NCI-H1436 (cell line): ENCODE measurements at regions not wholly inside any gene's neighbourhood (a gene's known extent, or its start where the extent isn't known, plus 50 kb on each side); places are given as distances from the start of the nearest gene placed in this dataset.
"Not testable (repeated sequence)": the region's sequence is repeated elsewhere in the genome, so short reads cannot be mapped to it uniquely, and the experiment has no call there.

Source experiments
- DNase-seq: peaks from one replicate; lab custom pipeline; 2025; lab: John Stamatoyannopoulos, UW

- no peak for DNase-seq
Observed at GRCh38 chr2:167749016-167749415, 498.4 kb downstream of the STK39 start.

GRCh38 chr2:167748536-167748935, 498.9 kb downstream of the STK39 start:
- no peak for DNase-seq

- DNase-seq = no peak
Observed at GRCh38 chr2:167745667-167746066, 501.7 kb downstream of the STK39 start.

DNA sequence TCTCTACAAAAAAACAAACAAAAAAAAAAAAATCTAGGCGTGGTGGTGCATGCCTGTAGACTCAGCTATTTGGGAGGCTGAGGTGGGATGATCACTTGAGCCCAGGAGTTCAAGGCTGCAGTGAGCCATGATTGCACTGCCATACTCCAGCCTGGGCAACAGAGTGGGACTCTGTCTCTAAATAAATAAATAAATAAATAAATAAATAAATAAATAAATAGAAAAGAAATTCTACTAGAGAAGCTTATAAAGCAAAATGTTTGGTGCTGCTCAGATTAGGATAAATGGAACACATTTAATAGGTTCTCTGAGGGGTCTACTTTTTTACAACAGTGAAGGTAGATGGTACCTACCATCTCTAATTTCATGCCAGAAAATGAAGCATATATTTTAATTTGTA, 507.5 kb downstream of the STK39 start:
- DNase-seq = not testable (repeated sequence)

DNA sequence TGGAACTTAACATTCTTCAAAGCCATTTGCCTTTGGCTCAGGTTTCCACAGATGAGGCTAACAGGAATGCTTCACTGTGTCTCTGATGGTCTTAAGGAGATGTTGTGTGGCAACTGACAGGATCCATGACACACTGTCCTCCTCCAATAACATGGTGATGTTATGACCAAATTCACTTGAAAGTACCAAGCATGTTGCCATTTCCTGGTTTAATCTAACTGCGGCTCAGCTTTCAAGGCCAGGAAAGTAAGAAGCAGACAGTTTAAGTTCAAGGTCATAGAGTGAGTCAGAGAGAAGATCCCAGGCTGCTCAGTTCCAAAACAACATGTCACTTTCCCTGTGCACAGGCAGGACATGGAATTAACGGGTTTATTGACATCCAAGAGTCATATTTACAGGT, 513.6 kb downstream of the STK39 start:
- no peak for DNase-seq

GRCh38 chr2:167732326-167732725, 515.1 kb downstream of the STK39 start:
- no peak for DNase-seq

DNA sequence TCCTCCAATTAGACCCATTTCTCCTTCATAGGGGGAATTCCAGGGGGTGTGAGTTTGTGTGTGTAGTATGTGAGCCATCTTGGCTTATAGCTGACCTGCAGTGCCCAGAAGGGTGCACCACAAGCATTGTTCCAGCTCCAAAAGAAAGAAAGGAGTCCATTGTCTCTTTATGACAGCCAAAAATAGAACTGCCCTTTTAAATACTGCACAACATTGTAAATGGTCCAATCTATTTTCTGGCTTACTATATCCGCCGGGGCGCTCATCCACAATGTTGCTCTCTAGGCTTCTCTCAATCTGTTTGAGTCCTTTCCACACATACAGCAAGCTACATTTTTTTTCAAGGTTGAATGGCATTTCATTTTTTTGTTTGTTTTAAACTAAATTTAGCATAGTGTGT, 517.5 kb downstream of the STK39 start:
- no peak for DNase-seq

- DNase-seq = no peak
Observed at GRCh38 chr2:167726788-167727187, 520.6 kb downstream of the STK39 start.

DNA sequence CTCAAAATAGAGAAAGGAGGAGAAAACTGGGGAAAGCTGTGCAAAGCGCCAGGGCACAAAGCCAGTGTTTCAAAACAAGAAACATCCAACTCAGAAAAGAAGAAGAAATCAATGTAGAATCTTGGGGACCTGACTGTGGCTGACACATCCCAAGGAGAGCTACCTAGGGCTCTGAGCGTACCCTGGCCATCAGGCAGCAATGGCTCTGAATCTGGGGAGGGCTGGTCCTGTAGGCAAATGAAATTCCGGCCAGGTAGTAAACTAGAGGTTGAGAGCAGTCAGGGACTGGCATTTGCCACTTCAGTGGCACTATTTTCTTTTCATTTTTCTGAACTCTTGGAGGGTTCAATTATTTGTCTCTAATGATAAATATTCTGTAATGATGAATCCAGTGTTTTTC, 525.8 kb downstream of the STK39 start:
- no peak for DNase-seq

DNA sequence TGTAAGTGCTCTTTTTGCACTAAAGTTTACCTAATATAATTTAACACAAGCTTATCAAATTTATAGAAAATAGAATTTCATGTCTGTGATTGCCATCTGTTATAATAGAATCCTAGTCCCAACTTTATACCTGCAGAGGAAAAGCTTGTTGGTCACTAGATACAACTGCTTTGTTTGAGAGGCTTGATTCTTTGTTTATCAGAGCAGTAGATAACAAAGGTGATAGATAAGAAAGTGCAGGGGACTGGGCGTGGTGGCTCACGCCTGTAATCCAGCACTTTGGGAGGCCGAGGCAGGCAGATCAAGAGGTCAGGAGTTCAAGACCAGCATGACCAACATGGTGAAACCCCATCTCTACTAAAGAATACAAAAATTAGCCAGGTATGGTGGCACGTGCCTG, 528.0 kb downstream of the STK39 start:
- DNase-seq = no peak

DNA sequence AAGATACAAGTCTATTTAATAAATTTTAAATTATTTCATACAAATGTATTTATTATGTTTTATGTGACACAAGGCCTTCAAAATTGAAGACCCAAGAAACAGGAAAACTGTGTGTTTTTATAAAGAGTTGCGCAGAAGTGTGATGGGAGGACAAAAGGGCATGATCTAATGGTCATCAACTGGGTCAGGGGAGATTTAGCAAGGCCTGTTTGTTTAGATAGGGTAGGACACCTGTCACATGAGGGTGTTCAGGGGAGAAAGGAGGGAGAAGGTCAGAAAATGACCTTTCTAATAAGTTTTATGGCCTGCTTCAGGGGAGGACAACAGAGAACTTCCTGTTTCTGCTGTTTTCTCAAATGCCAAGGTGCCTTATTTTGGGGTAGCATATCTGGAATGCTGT, 528.8 kb downstream of the STK39 start:
- DNase-seq = no peak

GRCh38 chr2:167715932-167716331, 531.5 kb downstream of the STK39 start:
- no peak for DNase-seq

GRCh38 chr2:167715498-167715897, 531.9 kb downstream of the STK39 start:
- DNase-seq = not testable (repeated sequence)

- no peak for DNase-seq
Observed at GRCh38 chr2:167712275-167712674, 535.1 kb downstream of the STK39 start.

GRCh38 chr2:167708998-167709397, 538.4 kb downstream of the STK39 start:
- no peak for DNase-seq

DNA sequence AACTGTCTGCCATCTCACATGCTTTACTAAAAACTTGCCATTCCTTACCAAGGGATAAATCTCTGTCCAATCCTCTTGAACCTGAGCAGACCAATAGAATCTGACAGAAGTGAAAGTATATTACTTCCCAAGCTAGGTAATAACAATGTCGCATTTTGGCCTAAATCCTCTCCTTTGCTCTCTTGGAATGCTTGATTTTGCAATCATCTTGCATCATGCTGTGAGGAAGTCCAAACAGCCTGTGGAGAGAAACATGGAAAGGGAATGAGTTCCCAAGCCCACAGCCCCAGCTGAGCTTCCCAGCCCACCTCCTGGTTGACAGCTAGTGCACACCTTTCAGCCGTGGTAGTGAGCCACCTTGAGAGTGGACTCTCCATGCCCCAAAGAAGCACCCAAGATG, 540.6 kb downstream of the STK39 start:
- no peak for DNase-seq

GRCh38 chr2:167703441-167703840, 544.0 kb downstream of the STK39 start:
- DNase-seq = no peak

DNA sequence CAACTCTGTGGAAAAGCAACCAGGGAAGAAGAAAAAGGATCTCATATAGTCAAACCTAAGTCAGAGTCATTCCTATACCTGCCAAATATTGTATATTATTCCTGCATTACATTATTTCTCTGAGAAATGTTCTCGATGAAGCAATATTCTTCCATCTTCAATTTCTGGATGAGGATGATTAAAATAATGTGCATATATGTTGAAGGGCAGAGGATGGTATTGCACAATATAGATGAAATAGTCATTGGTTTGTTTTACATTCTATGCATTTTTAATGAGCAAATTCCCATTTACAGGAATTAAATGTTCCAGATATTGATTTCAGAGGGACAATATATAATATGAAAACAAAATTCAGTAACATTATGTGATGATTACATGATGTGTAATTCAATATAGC, 545.2 kb downstream of the STK39 start:
- no peak for DNase-seq

DNA sequence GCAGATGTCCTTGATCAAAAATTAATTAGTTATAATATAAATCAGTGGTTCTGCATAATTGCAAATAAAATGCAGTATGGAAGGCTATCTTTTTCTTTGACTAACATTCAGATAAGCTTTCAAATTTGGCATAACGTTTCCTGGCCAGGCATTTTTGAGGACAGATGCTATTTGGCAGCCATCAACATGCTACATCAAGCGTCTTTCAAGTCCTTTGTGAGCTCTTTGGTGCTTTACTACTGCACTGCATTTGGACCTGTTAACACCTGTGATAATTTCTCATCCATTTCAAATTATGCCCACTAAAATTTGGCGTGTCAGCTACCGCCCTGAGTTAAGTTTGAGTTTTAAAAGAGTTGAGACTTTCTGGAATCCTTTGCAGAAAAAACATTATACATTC, 545.7 kb downstream of the STK39 start:
- DNase-seq = no peak

DNA sequence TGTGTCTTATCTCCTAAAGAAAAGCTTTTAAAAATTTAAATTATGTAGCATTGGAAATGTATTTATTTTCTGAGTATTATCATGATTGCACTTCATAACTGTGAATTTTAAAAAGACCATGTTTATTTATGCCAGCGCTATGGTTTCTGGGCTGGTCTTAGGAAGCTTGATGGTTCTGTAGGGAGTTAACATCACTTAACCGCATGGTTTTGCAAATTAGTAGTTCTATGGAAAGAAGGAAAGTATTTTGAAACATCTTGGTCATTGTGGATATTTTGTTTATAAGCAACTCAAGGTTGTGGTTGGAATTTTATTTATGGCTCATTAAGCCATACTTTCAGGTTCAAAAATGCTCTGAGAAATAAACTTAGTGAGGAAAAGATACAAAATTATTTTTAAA, 549.4 kb downstream of the STK39 start:
- DNase-seq = no peak

- no peak for DNase-seq
Observed at GRCh38 chr2:167697194-167697593, 550.2 kb downstream of the STK39 start.

GRCh38 chr2:167692936-167693335, 554.5 kb downstream of the STK39 start:
- no peak for DNase-seq

GRCh38 chr2:167692191-167692590, 555.2 kb downstream of the STK39 start:
- no peak for DNase-seq

DNA sequence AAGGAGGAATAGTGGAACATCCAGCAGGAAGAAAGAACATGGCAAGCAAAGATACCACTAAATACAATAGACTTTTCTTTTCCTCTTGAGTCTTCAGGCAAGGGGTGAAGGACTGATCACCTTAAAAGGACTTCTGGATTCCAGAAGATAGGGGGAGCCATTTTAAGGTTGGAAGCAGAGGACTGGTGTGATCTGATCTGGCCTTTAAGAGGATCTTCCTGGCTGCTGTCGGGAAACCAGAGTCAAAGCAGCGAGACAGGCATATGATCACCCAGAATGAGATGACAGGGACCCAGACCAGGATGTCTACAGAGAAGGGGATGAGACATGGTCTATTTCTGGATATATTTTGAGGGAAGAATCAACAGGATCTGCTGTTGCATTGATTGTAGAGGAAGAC, 558.0 kb downstream of the STK39 start:
- DNase-seq = no peak

GRCh38 chr2:167686691-167687090, 560.7 kb downstream of the STK39 start:
- no peak for DNase-seq
